Hepatocyte (in vitro differentiated cells): ENCODE measurements at regions not wholly inside any gene's neighbourhood (a gene's known extent, or its start where the extent isn't known, plus 50 kb on each side); places are given as distances from the start of the nearest gene placed in this dataset.

Experiments used
- EZH2 ChIP-seq: fragments of 200-600 bp; sonication (generic); IDR thresholded peaks from 2 replicates; pipeline ENCODE4 v1.6.1; 2016; ENCODE audit warnings: antibody characterized with exemption, mild to moderate bottlenecking, borderline replicate concordance
- EZH2phosphoT487 ChIP-seq: fragments of 200-600 bp; sonication (generic); IDR thresholded peaks from one replicate; pipeline ENCODE4 v1.6.1; 2018; ENCODE audit warnings: antibody characterized with exemption, mild to moderate bottlenecking, low read depth, moderate library complexity; ENCODE audit not compliant: unreplicated experiment, severe bottlenecking
- TF ChIP-seq, protein P1 (sequence below): fragments of 200-600 bp; sonication (generic); IDR thresholded peaks from 2 replicates; pipeline ENCODE4 v1.5.1; 2016; ENCODE audit warnings: antibody characterized with exemption, mild to moderate bottlenecking; ENCODE audit not compliant: poor library complexity

DNA sequence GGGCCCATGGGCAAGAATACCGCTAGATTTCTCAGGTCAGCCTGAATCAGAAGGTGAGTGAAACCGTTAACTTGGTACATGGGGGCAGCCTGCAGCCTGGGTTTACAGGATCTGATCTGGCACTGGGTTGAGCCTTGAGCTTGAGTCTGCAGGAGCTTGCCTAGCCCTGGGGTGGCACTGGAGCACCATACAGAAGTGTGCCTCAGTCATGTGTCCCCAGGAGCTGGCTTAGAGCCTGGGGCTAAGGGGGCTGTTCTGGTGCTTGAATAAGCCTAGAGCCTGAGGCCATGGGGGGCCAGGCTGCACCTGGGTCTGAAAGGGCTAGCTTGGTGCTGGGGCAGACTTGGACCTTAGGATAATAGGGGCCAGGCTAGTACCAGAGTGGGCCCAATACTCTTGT lies 457.2 kb upstream of the PBX1 start:
- TF ChIP-seq, protein P1, sequence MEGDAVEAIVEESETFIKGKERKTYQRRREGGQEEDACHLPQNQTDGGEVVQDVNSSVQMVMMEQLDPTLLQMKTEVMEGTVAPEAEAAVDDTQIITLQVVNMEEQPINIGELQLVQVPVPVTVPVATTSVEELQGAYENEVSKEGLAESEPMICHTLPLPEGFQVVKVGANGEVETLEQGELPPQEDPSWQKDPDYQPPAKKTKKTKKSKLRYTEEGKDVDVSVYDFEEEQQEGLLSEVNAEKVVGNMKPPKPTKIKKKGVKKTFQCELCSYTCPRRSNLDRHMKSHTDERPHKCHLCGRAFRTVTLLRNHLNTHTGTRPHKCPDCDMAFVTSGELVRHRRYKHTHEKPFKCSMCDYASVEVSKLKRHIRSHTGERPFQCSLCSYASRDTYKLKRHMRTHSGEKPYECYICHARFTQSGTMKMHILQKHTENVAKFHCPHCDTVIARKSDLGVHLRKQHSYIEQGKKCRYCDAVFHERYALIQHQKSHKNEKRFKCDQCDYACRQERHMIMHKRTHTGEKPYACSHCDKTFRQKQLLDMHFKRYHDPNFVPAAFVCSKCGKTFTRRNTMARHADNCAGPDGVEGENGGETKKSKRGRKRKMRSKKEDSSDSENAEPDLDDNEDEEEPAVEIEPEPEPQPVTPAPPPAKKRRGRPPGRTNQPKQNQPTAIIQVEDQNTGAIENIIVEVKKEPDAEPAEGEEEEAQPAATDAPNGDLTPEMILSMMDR: no peak
- TF ChIP-seq EZH2phosphoT487 (no peak), EZH2 (no peak)
